ENCODE measurements at regions not wholly inside any gene's neighbourhood (a gene's known extent, or its start where the extent isn't known, plus 50 kb on each side); places are given as distances from the start of the nearest gene placed in this dataset.

- Mint-ChIP-seq H3K9me3 (ENCODE audit: unreplicated experiment) (peaks cover 12% of the 10 kb centered on the region), H3K27me3 (ENCODE audit: unreplicated experiment) (peaks cover 8% of the 10 kb centered on the region), H3K27ac (ENCODE audit: unreplicated experiment) (no peak overlapping the region), H3K4me1 (ENCODE audit: unreplicated experiment) (no peaks in the 10 kb centered on the region), H3K36me3 (ENCODE audit: low read depth, unreplicated experiment) (peaks cover 3% of the 10 kb centered on the region), H3K4me3 (ENCODE audit: unreplicated experiment) (no peak overlapping the region)
- DNase-seq (ENCODE audit: low spot score) = no peak
- TF ChIP-seq CTCF (IDR thresholded peaks at IDR 0.05; ENCODE audit: unreplicated experiment) = no peak
Measured at GRCh38 chr11:50246183-50246582, 213.5 kb downstream of the OR4C45 start.

GRCh38 chr11:50246699-50247098, 214.0 kb downstream of the OR4C45 start:
- Mint-ChIP-seq H3K4me3 (ENCODE audit: unreplicated experiment) (no peak overlapping the region), H3K27ac (ENCODE audit: unreplicated experiment) (no peak overlapping the region), H3K9me3 (ENCODE audit: unreplicated experiment) (peaks cover 12% of the 10 kb centered on the region)

GRCh38 chr11:50247309-50247874, 214.7 kb downstream of the OR4C45 start:
- no peak for TF ChIP-seq CTCF (IDR thresholded peaks at IDR 0.05; ENCODE audit: unreplicated experiment)
- peaks cover 12% of the 10 kb centered on the region for H3K9me3 Mint-ChIP-seq (ENCODE audit: unreplicated experiment)
- H3K27me3 Mint-ChIP-seq (ENCODE audit: unreplicated experiment) = peaks cover 8% of the 10 kb centered on the region
- DNase-seq (ENCODE audit: low spot score) = no peak
- H3K4me3 Mint-ChIP-seq (ENCODE audit: unreplicated experiment) = no peak overlapping the region
- peaks cover 3% of the 10 kb centered on the region for H3K36me3 Mint-ChIP-seq (ENCODE audit: low read depth, unreplicated experiment)
- no peak overlapping the region for H3K27ac Mint-ChIP-seq (ENCODE audit: unreplicated experiment)
- H3K4me1 Mint-ChIP-seq (ENCODE audit: unreplicated experiment) = no peaks in the 10 kb centered on the region

More at GRCh38 chr11:50246699-50247098, 214.0 kb downstream of the OR4C45 start:
- Mint-ChIP-seq H3K4me1 (ENCODE audit: unreplicated experiment) (no peaks in the 10 kb centered on the region), H3K36me3 (ENCODE audit: low read depth, unreplicated experiment) (peaks cover 3% of the 10 kb centered on the region), H3K27me3 (ENCODE audit: unreplicated experiment) (peaks cover 8% of the 10 kb centered on the region)
- DNase-seq (ENCODE audit: low spot score) = no peak
- TF ChIP-seq CTCF (IDR thresholded peaks at IDR 0.05; ENCODE audit: unreplicated experiment) = no peak

DNA sequence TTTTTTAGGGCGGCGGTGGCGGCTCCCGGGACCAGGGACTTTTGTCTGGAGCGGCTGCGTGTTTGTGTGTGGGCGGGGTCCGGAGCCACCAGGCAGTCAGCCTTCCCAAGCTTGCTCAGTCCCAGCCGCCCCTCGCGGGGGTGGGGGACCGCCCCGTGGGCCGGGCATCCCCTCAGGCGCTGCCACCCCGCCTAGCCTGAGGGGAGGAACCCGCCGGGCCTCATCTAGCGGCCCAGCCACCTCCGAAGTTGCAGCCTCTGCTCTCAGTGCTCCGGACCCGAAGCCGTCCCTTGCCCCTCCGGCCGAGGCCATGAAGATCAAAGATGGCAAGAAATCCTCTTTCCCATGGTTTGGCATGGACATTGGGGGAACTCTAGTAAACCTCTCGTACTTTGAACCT, 235.2 kb downstream of the OR4C45 start:
- H3K36me3 Mint-ChIP-seq (ENCODE audit: low read depth, unreplicated experiment) = no peaks in the 10 kb centered on the region
- no peak overlapping the region for H3K4me3 Mint-ChIP-seq (ENCODE audit: unreplicated experiment)
- H3K9me3 Mint-ChIP-seq (ENCODE audit: unreplicated experiment) = peaks cover 44% of the 10 kb centered on the region

More for the DNA sequence above, 235.2 kb downstream of the OR4C45 start:
- H3K4me1 Mint-ChIP-seq (ENCODE audit: unreplicated experiment) = no peaks in the 10 kb centered on the region
- DNase-seq (ENCODE audit: low spot score) = no peak
- peaks cover 3% of the 10 kb centered on the region for H3K27me3 Mint-ChIP-seq (ENCODE audit: unreplicated experiment)
- TF ChIP-seq CTCF (IDR thresholded peaks at IDR 0.05; ENCODE audit: unreplicated experiment) = no peak
- H3K27ac Mint-ChIP-seq (ENCODE audit: unreplicated experiment) = no peak overlapping the region
